Muscle of leg (tissue), 3 donors: ENCODE measurements at regions not wholly inside any gene's neighbourhood (a gene's known extent, or its start where the extent isn't known, plus 50 kb on each side); places are given as distances from the start of the nearest gene placed in this dataset.

Experiments used
- DNase-seq: peaks from one replicate; pipeline ENCODE4 v3.0.0; 2013
- H3K27ac ChIP-seq: one replicate; pipeline ENCODE4 v1.5.1; 2013; ENCODE audit warnings: mild to moderate bottlenecking, low read length, control low read depth
- H3K27me3 ChIP-seq: one replicate; pipeline ENCODE4 v1.6.1; 2013; ENCODE audit warnings: low read length; ENCODE audit not compliant: control insufficient read depth, insufficient read depth
- H3K36me3 ChIP-seq: one replicate; pipeline ENCODE4 v1.6.1; 2013; ENCODE audit warnings: low read length; ENCODE audit not compliant: control insufficient read depth, insufficient read depth
- H3K4me1 ChIP-seq: one replicate; pipeline ENCODE4 v1.6.1; 2013; ENCODE audit warnings: low read length; ENCODE audit not compliant: control insufficient read depth, insufficient read depth
- H3K4me3 ChIP-seq: one replicate; pipeline ENCODE4 v1.5.1; 2013; ENCODE audit warnings: low read length, control low read depth
- H3K9me3 ChIP-seq: replicated peaks from 2 replicates; pipeline ENCODE4 v1.6.1; 2013; ENCODE audit warnings: low read depth, low read length; ENCODE audit not compliant: control insufficient read depth
- WGBS: methylation state at CpG from one replicate; pipeline ENCODE4 v1.1.5; 2013; ENCODE audit warnings: missing lambda C conversion rate; ENCODE audit not compliant: insufficient coverage; 5-methylcytosine and 5-hydroxymethylcytosine counted together

DNA sequence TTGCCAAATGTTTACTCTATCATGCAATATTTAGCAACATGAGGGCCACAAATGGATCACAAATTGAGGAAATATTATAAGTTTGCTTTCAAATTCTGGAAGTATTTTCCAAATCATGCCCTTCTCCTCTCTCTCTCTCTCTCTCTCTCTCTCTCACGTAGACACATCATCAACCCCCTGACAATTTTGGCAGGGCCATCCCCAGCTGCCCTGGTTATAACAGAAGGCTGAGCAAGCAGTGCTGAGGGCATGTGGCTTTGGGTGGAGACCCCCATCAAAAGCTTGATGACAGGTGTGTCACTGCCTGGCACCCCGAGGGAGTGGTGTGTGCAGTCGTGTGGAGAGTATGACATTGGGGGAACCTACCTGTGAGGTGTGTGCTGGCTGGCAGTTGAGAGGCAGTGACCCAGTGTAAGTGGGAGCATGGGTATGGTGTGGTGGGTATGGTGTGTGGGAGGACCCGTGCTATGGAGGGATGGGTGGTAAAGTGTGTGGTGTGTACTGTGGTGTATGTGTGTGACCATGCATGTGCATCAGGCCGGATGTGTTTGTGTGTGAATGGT, 224.5 kb downstream of the TTC32 start:
- DNase-seq: no peak
- Histone ChIP-seq H3K9me3 (no peaks in the 10 kb centered on the region), H3K36me3 (no peaks in the 10 kb centered on the region), H3K4me1 (peaks cover 17% of the 10 kb centered on the region), H3K4me3 (no peak overlapping the region), H3K27ac (no peak overlapping the region), H3K27me3 (no peaks in the 10 kb centered on the region)
- WGBS: 80% methylated on average over 4 of the region's 5 CpGs

GRCh38 chr2:19676770-19677169, 225.0 kb downstream of the TTC32 start:
- no peak overlapping the region for H3K27ac ChIP-seq
- no peaks in the 10 kb centered on the region for H3K36me3 ChIP-seq
- no peak overlapping the region for H3K4me3 ChIP-seq
- DNase-seq: no peak
- no peaks in the 10 kb centered on the region for H3K9me3 ChIP-seq
- peaks cover 17% of the 10 kb centered on the region for H3K4me1 ChIP-seq
- 69% methylated on average over 6 of the region's 6 CpGs for WGBS
- H3K27me3 ChIP-seq: peaks cover 2% of the 10 kb centered on the region

GRCh38 chr2:19675856-19676460, 225.8 kb downstream of the TTC32 start:
- Histone ChIP-seq H3K4me1 (peaks cover 17% of the 10 kb centered on the region), H3K4me3 (no peak overlapping the region), H3K27me3 (peaks cover 2% of the 10 kb centered on the region), H3K27ac (no peak overlapping the region), H3K9me3 (no peaks in the 10 kb centered on the region), H3K36me3 (no peaks in the 10 kb centered on the region)
- WGBS: 83% methylated on average over 11 of the region's 13 CpGs
- DNase-seq: no peak

- DNase-seq: no peak
- WGBS: 54% methylated on average over 6 of the region's 13 CpGs
- Histone ChIP-seq H3K4me1 (peaks cover 17% of the 10 kb centered on the region), H3K27me3 (peaks cover 2% of the 10 kb centered on the region), H3K4me3 (no peak overlapping the region), H3K36me3 (no peaks in the 10 kb centered on the region), H3K9me3 (no peaks in the 10 kb centered on the region), H3K27ac (no peak overlapping the region)
These were observed 226.7 kb downstream of the TTC32 start for GRCh38 chr2:19675003-19675629.

GRCh38 chr2:19674051-19675002, 227.5 kb downstream of the TTC32 start:
- Histone ChIP-seq H3K36me3 (no peaks in the 10 kb centered on the region), H3K9me3 (no peaks in the 10 kb centered on the region), H3K27ac (no peak overlapping the region), H3K4me1 (peaks cover 17% of the 10 kb centered on the region), H3K27me3 (peaks cover 2% of the 10 kb centered on the region), H3K4me3 (no peak overlapping the region)
- 87% methylated on average over 3 of the region's 16 CpGs for WGBS
- no peak for DNase-seq

DNA sequence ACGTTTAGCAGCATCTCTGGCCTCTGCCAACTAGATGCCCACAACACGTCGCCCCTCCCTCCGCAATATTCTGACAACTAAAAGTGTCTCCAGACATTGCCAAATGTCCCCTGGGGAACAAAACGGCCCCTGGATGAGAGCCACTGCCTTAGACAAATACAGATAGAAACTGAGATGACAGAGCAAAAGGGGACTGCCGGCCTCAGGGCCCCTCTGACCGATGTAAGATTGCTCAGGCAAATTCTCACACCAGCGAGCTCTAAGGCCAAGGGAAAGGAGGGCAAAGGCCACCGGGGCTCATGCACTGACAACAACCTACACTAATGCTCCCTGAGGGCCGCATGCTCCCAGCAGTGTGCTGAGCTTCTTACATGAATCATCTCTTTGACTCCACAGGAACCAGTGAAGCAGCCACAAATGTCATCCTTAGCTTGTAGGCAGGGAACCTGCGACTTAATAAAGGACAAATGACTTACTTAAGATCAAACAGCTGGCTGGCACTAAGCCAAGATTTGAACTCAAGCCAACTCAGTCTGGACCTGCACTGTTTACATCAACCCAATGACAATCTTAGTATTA, 228.5 kb downstream of the TTC32 start:
- no peak for DNase-seq
- Histone ChIP-seq H3K4me3 (no peak overlapping the region), H3K4me1 (peaks cover 17% of the 10 kb centered on the region), H3K36me3 (no peaks in the 10 kb centered on the region), H3K9me3 (no peaks in the 10 kb centered on the region), H3K27me3 (peaks cover 2% of the 10 kb centered on the region), H3K27ac (no peak overlapping the region)
- WGBS: 43% methylated on average over 10 of the region's 11 CpGs

DNA sequence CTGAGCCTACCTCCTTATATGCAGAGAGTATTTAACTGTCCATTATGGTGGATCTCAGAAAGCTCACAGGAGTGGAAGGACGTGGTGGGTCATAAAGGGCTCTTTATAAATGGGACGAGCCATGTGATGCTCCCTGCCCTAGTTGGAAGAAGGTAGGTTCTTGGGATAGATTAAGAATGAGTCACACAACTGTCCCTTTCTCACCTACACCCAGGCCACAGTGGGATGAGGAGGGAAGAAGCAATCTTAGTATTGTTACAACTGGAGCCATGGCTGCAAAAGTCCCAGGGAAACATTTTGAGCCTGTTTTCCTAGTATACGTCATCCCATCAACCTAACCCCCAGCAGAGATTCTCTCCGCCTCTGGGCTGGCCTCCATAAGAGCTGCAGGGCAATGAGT, 229.9 kb downstream of the TTC32 start:
- Histone ChIP-seq H3K36me3 (no peaks in the 10 kb centered on the region), H3K9me3 (no peaks in the 10 kb centered on the region), H3K27ac (no peak overlapping the region), H3K4me1 (peaks cover 22% of the 10 kb centered on the region), H3K27me3 (peaks cover 2% of the 10 kb centered on the region), H3K4me3 (no peak overlapping the region)
- DNase-seq: no peak
- WGBS: 80% methylated on average over 1 of the region's 4 CpGs

GRCh38 chr2:19671311-19671710, 230.5 kb downstream of the TTC32 start:
- H3K36me3 ChIP-seq: no peaks in the 10 kb centered on the region
- no peak for DNase-seq
- no CpG with 5 or more reads among the region's 1 CpG for WGBS
- peaks cover 22% of the 10 kb centered on the region for H3K4me1 ChIP-seq
- H3K27ac ChIP-seq: no peak overlapping the region
- no peak overlapping the region for H3K4me3 ChIP-seq
- no peaks in the 10 kb centered on the region for H3K9me3 ChIP-seq
- H3K27me3 ChIP-seq: peaks cover 2% of the 10 kb centered on the region

- no peaks in the 10 kb centered on the region for H3K9me3 ChIP-seq
These were observed 231.5 kb downstream of the TTC32 start for GRCh38 chr2:19670303-19670702.

DNA sequence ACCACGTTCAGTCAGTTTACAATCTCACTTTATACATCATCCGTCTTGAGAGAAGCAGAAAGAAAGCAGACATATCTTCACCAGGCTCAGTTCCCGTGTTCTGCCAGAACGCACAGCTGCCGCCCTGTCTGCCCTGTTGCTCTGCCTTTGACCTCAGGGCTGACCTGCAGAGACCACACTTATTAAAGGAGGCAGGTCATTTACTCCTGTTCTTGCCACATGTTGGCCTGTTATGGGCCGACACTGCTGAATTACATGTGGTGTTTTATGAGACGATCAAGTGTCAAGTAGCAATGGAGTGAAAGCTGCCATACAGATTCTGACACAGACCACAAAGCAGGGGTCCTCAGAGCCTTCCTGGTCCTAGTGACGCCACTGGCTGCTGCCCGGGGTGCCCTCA, 232.2 kb downstream of the TTC32 start:
- Histone ChIP-seq H3K4me3 (no peak overlapping the region), H3K27ac (no peak overlapping the region), H3K4me1 (peaks cover 11% of the 10 kb centered on the region), H3K27me3 (peaks cover 2% of the 10 kb centered on the region), H3K9me3 (no peaks in the 10 kb centered on the region), H3K36me3 (no peaks in the 10 kb centered on the region)
- no peak for DNase-seq
- WGBS: 85% methylated on average over 7 of the region's 9 CpGs

More at GRCh38 chr2:19670303-19670702, 231.5 kb downstream of the TTC32 start:
- peaks cover 16% of the 10 kb centered on the region for H3K4me1 ChIP-seq
- H3K4me3 ChIP-seq: no peak overlapping the region
- no peak for DNase-seq
- no CpG with 5 or more reads among the region's 2 CpGs for WGBS
- H3K27ac ChIP-seq: no peak overlapping the region
- peaks cover 2% of the 10 kb centered on the region for H3K27me3 ChIP-seq
- no peaks in the 10 kb centered on the region for H3K36me3 ChIP-seq
